ENCODE measurements at regions not wholly inside any gene's neighbourhood (a gene's known extent, or its start where the extent isn't known, plus 50 kb on each side); places are given as distances from the start of the nearest gene placed in this dataset.
A peak's percentile ranks its signal among the peaks of the same experiment; 100 is the strongest.

DNA sequence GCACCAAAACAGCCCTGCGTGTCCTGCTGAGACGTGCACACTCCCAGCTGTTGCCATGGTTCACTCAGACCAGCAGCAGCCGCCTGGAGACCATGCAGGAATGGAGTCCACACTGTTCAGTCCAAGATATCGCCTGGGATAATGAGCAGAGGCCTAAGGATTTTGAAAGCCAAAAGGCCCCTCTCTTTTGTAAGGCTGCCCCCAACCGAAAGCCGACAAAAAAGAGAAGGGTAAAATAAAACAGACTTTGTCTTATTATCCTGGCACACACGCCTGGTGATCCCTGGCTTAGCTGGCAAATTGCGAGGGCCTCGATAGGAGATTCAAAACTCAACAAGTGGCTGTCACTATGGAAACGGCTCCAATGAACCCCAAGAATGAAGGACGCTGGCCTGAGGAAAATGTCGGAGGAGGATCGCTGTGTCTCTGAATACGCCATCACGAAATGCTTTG is 263.6 kb downstream of the SKIDA1 start:
- ATAC-seq (ENCODE audit: low FRiP score in 2 of 2), result no peak

DNA sequence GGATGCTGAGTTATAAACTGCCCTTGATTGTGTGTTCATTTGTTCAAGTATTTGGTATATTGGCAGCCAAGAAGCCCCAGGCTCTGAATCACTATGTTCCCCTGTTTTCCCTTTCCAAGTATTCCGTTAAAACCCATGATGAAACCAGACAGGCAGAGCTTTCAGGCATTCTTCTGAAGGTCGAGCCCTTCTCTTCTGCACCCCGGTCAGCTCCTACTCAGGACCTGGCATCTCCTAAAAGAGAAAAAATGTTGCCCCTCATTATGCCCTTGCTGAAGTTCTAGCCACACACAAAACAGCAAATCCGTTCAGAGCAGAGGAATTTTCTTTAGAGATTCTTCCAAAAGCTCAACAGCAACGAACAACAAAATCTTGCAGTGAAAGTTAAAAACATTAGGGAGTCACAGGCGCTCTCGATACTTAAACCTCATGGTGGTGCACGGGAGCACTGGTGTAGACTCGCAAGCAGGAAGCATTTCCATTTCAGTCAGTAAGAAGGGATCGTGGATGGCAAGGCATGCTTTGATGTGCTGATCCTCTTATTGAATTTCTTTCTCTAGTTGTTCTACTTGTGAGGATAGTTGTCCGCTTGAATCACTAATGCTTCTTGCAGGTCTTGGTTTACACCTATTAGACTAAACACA is 264.9 kb downstream of the SKIDA1 start:
- H3K36me3 ChIP-seq, result no peaks in the 10 kb centered on the region
- TF ChIP-seq EP300 (IDR thresholded peaks at IDR 0.05), result no peak
- no peak for TF ChIP-seq POLR2A (IDR thresholded peaks at IDR 0.05)
- TF ChIP-seq, protein P1, sequence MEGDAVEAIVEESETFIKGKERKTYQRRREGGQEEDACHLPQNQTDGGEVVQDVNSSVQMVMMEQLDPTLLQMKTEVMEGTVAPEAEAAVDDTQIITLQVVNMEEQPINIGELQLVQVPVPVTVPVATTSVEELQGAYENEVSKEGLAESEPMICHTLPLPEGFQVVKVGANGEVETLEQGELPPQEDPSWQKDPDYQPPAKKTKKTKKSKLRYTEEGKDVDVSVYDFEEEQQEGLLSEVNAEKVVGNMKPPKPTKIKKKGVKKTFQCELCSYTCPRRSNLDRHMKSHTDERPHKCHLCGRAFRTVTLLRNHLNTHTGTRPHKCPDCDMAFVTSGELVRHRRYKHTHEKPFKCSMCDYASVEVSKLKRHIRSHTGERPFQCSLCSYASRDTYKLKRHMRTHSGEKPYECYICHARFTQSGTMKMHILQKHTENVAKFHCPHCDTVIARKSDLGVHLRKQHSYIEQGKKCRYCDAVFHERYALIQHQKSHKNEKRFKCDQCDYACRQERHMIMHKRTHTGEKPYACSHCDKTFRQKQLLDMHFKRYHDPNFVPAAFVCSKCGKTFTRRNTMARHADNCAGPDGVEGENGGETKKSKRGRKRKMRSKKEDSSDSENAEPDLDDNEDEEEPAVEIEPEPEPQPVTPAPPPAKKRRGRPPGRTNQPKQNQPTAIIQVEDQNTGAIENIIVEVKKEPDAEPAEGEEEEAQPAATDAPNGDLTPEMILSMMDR (IDR thresholded peaks at IDR 0.05), result no peak
- no peak for TF ChIP-seq POLR2AphosphoS5 (IDR thresholded peaks at IDR 0.05)
- 71 to 72% methylated on average over 11 of the region's 11 CpGs for WGBS, 2 donors

More for the DNA sequence above, 263.6 kb downstream of the SKIDA1 start:
- Histone ChIP-seq H3K4me1 (peaks cover 0 to 7% (median 5%) of the 10 kb centered on the region in 4 donors), H3K4me3 (no peak overlapping the region), H3K27me3 (no peaks in the 10 kb centered on the region), H3K9me3 (no peaks in the 10 kb centered on the region), H3K36me3 (no peaks in the 10 kb centered on the region), H3K27ac (peak overlapping the region in 2 of 4 donors; percentile 13 to 24)
- WGBS, 2 donors, result 78 to 91% methylated on average over 15 of the region's 15 CpGs
- no peak for TF ChIP-seq POLR2A (IDR thresholded peaks at IDR 0.05)
- TF ChIP-seq, protein P1 (IDR thresholded peaks at IDR 0.05), result no peak
- TF ChIP-seq POLR2AphosphoS5 (IDR thresholded peaks at IDR 0.05), result no peak
- no peak for TF ChIP-seq EP300 (IDR thresholded peaks at IDR 0.05)
- no peak for DNase-seq

DNA sequence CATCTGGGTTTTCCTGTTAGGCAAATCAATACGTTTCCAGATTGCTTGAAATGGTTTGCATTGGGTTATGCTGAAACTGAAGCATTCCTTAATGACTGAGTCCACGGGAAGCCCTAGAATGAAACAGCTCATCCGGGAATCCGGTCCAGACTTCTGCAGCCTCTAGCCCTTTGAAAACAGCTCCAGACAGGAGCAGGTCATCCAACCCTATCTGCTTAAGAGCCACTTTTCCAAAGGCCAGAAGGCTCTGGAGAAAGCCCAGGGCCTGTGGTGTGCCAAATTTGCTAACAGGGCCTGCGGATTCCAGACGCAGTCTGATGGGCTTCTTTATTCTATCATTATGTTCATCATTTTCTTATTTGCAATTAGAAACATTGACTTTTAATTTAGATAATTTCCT is 265.4 kb downstream of the SKIDA1 start:
- DNase-seq (no peak), ATAC-seq (ENCODE audit: low FRiP score in 2 of 2) (peak in 1 of 2 donors; percentile 76)
- Histone ChIP-seq H3K27ac (peak overlapping the region in 1 of 4 donors; percentile 17), H3K27me3 (no peaks in the 10 kb centered on the region), H3K4me3 (no peak overlapping the region), H3K4me1 (peaks cover 0 to under 1% (median 0%) of the 10 kb centered on the region in 4 donors), H3K36me3 (no peaks in the 10 kb centered on the region), H3K9me3 (no peaks in the 10 kb centered on the region)
- WGBS, 2 donors, result 75 to 92% methylated on average over 6 of the region's 6 CpGs
- TF ChIP-seq, protein P1 (IDR thresholded peaks at IDR 0.05), result no peak
- TF ChIP-seq POLR2A (IDR thresholded peaks at IDR 0.05) (no peak), EP300 (IDR thresholded peaks at IDR 0.05) (no peak), POLR2AphosphoS5 (IDR thresholded peaks at IDR 0.05) (no peak)

More for the DNA sequence above, 264.9 kb downstream of the SKIDA1 start:
- peaks cover 0 to 4% (median under 1%) of the 10 kb centered on the region in 4 donors for H3K4me1 ChIP-seq
- no peaks in the 10 kb centered on the region for H3K27me3 ChIP-seq
- no peak for DNase-seq
- no peaks in the 10 kb centered on the region for H3K9me3 ChIP-seq
- ATAC-seq (ENCODE audit: low FRiP score in 2 of 2), result peak in 1 of 2 donors; percentile 56
- H3K27ac ChIP-seq, result peak overlapping the region in 3 of 4 donors; percentile 17 to 28 (median 24)
- H3K4me3 ChIP-seq, result no peak overlapping the region

DNA sequence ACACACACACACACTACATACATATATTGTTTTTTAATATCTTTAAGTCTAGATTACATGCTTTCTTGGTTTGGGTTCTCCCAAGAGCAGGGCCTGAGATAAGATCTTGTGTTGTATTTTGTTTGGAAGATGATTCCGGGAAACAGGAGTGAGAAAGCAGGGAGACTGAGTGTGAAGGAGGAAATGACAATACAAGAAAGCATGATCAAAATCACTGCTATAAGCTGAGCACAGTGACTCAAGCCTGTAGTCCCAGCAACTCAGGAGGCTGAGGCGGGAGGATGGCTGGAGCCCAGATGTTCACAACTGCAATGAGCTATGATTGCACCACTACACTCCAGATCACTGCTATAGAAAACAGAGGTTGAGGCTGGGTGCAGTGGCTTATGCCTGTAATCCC is 267.6 kb downstream of the SKIDA1 start:
- Histone ChIP-seq H3K4me1 (no peaks in the 10 kb centered on the region), H3K27ac (no peak overlapping the region), H3K36me3 (no peaks in the 10 kb centered on the region), H3K9me3 (no peaks in the 10 kb centered on the region), H3K4me3 (no peak overlapping the region), H3K27me3 (no peaks in the 10 kb centered on the region)
- ATAC-seq (ENCODE audit: low FRiP score in 2 of 2) (no peak), DNase-seq (no peak)
- WGBS, 2 donors, result 50 to 71% methylated on average over 2 of the region's 2 CpGs
- TF ChIP-seq EP300 (IDR thresholded peaks at IDR 0.05) (no peak), POLR2AphosphoS5 (IDR thresholded peaks at IDR 0.05) (no peak), POLR2A (IDR thresholded peaks at IDR 0.05) (no peak)
- TF ChIP-seq, protein P1 (IDR thresholded peaks at IDR 0.05), result no peak

DNA sequence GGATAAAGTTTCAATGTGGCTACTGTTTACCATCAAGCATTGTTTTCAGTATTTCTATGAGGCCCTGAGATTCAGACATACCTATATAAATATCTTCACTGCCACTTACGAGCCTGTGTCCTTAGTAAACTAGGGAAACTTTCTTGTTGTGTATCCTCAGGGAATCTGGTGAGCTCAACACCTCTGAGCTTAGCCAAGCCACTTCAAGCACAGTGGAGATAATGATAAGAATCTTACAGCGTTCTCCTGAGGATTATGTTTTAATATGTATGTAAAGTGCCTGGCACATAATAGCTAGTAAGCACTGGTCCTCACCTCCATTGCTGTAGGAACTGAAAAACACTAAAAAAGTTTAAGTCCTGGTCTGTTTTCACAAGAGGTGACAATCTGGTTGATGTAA is 268.3 kb downstream of the SKIDA1 start:
- H3K4me3 ChIP-seq, result no peak overlapping the region
- no peaks in the 10 kb centered on the region for H3K36me3 ChIP-seq
- H3K4me1 ChIP-seq, result no peaks in the 10 kb centered on the region
- 75 to 82% methylated on average over 2 of the region's 2 CpGs for WGBS, 2 donors
- no peaks in the 10 kb centered on the region for H3K27me3 ChIP-seq
- no peaks in the 10 kb centered on the region for H3K9me3 ChIP-seq
- H3K27ac ChIP-seq, result no peak overlapping the region
- TF ChIP-seq EP300 (IDR thresholded peaks at IDR 0.05) (no peak), POLR2A (IDR thresholded peaks at IDR 0.05) (no peak), POLR2AphosphoS5 (IDR thresholded peaks at IDR 0.05) (no peak)
- TF ChIP-seq, protein P1 (IDR thresholded peaks at IDR 0.05), result no peak
- DNase-seq (no peak), ATAC-seq (ENCODE audit: low FRiP score in 2 of 2) (no peak)
